Sigmoid colon (tissue), 3 donors: ENCODE measurements at regions not wholly inside any gene's neighbourhood (a gene's known extent, or its start where the extent isn't known, plus 50 kb on each side); places are given as distances from the start of the nearest gene placed in this dataset.

Experiments used
- CTCF ChIP-seq, 4 experiments: fragments of 450-650 bp in 3 of 4; fragments of 200-600 bp in 1 of 4; IDR thresholded peaks; one replicate each; pipeline ENCODE4 v1.5.1; 2016 to 2019; ENCODE audit warnings: antibody characterized with exemption in 4 of 4, mild to moderate bottlenecking in 3 of 4, moderate library complexity in 2 of 4
- POLR2A ChIP-seq, 2 donors: fragments of 450-650 bp; IDR thresholded peaks; one replicate each; pipeline ENCODE4 v1.6.1; 2016; ENCODE audit warnings: antibody characterized with exemption in 2 of 2, mild to moderate bottlenecking in 2 of 2, moderate library complexity in 2 of 2

- no peak for TF ChIP-seq CTCF (IDR thresholded peaks at IDR 0.05)
- no peak for TF ChIP-seq POLR2A (IDR thresholded peaks at IDR 0.05)
Measured at GRCh38 chr7:80393786-80394185, 118.1 kb downstream of the GNAT3 start.
